Pancreas (tissue), 10 donors: ENCODE measurements at regions not wholly inside any gene's neighbourhood (a gene's known extent, or its start where the extent isn't known, plus 50 kb on each side); places are given as distances from the start of the nearest gene placed in this dataset.

Source experiments
- ATAC-seq, 4 donors: fragments of 200-7000 bp; cut with Tn5 transposase; one replicate each; pipeline versions ENCODE4 v1.8.0 to v1.9.1; 2020; ENCODE audit warnings: mild to moderate bottlenecking in 4 of 4, moderate library complexity in 4 of 4
- DNase-seq, 6 donors: peaks; one replicate each; pipeline ENCODE4 v3.0.0-alpha.2; 2020
- FAIRE-seq: peaks from 2 replicates; lab custom pipeline; 2012; peaks lifted over from hg19 to GRCh38; lab: Jason Lieb, UNC
- H3K27ac ChIP-seq, 4 donors: fragments of 200-600 bp; sonication (generic); 1 replicate in 3 of 4; 2 replicates in 1 of 4; pipeline versions ENCODE4 v1.5.0 to v1.8.0; 2020
- H3K27me3 ChIP-seq, 4 donors: fragments of 200-600 bp; one replicate each; pipeline ENCODE4 v1.8.0; 2021
- H3K36me3 ChIP-seq, 3 donors: fragments of 200-600 bp; sonication (generic) in 1 of 3; one replicate each; pipeline versions ENCODE4 v1.5.0 to v1.8.0; 2020 to 2021
- H3K4me1 ChIP-seq, 3 donors: fragments of 200-600 bp; one replicate each; pipeline ENCODE4 v1.8.0; 2021
- H3K4me3 ChIP-seq, 4 donors: fragments of 200-600 bp; sonication (generic) in 2 of 4; one replicate each; pipeline versions ENCODE4 v1.5.0 to v1.8.0; 2020 to 2021
- H3K9me3 ChIP-seq, 4 donors: fragments of 200-600 bp; one replicate each; pipeline ENCODE4 v1.8.0; 2021
- CTCF ChIP-seq, 4 donors: fragments of 200-600 bp; sonication (generic) in 3 of 4; IDR thresholded peaks; one replicate each; pipeline versions ENCODE4 v1.5.0 to v1.8.0; 2021; ENCODE audit warnings: antibody characterized with exemption in 4 of 4
- WGBS, 2 donors: extraction: QIAGEN DNeasy Blood & Tissue Kit; methylation state at CpG; one replicate each; pipeline ENCODE4 v1.1.7; 2013; 5-methylcytosine and 5-hydroxymethylcytosine counted together
- intact Hi-C, 3 donors: fragments of 100-400 bp; cut with DNase I; formaldehyde crosslinking; loops; one replicate each; pipeline versions ENCODE4 v1.11.1 to v1.14.2; 2022
- donor health status: healthy with polysubstance abuse.
- donor health status: DM: no; HTN: no; CAD: no; lungs with moderate emphysema.
- donor health status: DM: no; HTN: no; CAD: no.
- donor health status: control.
- donor health status: control.
- donor health status: Bipolar disorder and iron deficiency.
- donor health status: DM: yes; HTN: yes; CAD: no.
- donor health status: DM: no; HTN: no; CAD: no.
- donor health status: DM: no; HTN: no; CAD: no.
- donor health status: DM: yes; HTN: yes; CAD: no.

- Histone ChIP-seq H3K4me1 (no peaks in the 10 kb centered on the region), H3K36me3 (no peaks in the 10 kb centered on the region), H3K27ac (no peak overlapping the region), H3K9me3 (no peaks in the 10 kb centered on the region), H3K27me3 (no peaks in the 10 kb centered on the region), H3K4me3 (no peak overlapping the region)
- intact Hi-C loops: loop anchor here in 1 of 3 donors (10.0 kb wide), 1 partner anchor 201 kb away; the partner anchor contains the start of genes MPHOSPH9 and MTRFR
- TF ChIP-seq CTCF (IDR thresholded peaks at IDR 0.05): no peak
- DNase-seq: no peak
- FAIRE-seq: no peak
- WGBS, 2 donors: 91% methylated on average over 3 of the region's 3 CpGs
- ATAC-seq: no peak
Observed at GRCh38 chr12:123033392-123034021, 53.0 kb downstream of the ARL6IP4 start.

GRCh38 chr12:123032736-123033391 lies 52.4 kb downstream of the ARL6IP4 start:
- Histone ChIP-seq H3K9me3 (no peaks in the 10 kb centered on the region), H3K27ac (no peak overlapping the region), H3K4me3 (no peak overlapping the region), H3K36me3 (no peaks in the 10 kb centered on the region), H3K27me3 (no peaks in the 10 kb centered on the region), H3K4me1 (no peaks in the 10 kb centered on the region)
- TF ChIP-seq CTCF (IDR thresholded peaks at IDR 0.05): no peak
- no peak for FAIRE-seq
- no peak for ATAC-seq
- DNase-seq: peak in 2 of 6 donors; percentile 21 to 39
- 81 to 89% methylated on average over 8 of the region's 8 CpGs for WGBS, 2 donors
- intact Hi-C loops: loop anchor here in 1 of 3 donors (10.0 kb wide), 1 partner anchor 202 kb away; the partner anchor contains the start of genes MPHOSPH9 and MTRFR
